Calu3 (cell line): ENCODE measurements at regions not wholly inside any gene's neighbourhood (a gene's known extent, or its start where the extent isn't known, plus 50 kb on each side); places are given as distances from the start of the nearest gene placed in this dataset.

ENCODE experiments used
- BruUV-seq: library from RNA; stranded (reverse); fragments of 400-500 nt; replicated peaks from 2 replicates; lab custom pipeline; 2021; lab: Mats Ljungman, UMichigan
- CTCF ChIA-PET: fragments of 300-600 bp; sonication (Branson Sonifier 250); formaldehyde crosslinking; loops from one replicate; lab custom pipeline; 2022; ENCODE audit warnings: antibody characterized with exemption; lab: Charles Lee
- DNase-seq: peaks from one replicate; pipeline ENCODE4 v3.0.0; 2022
- H3K27ac Mint-ChIP-seq: one replicate; pipeline ENCODE4 v1.8.0; 2022; ENCODE audit warnings: mixed read lengths; ENCODE audit not compliant: unreplicated experiment
- H3K27me3 Mint-ChIP-seq: one replicate; pipeline ENCODE4 v1.8.0; 2022; ENCODE audit warnings: mixed read lengths; ENCODE audit not compliant: unreplicated experiment
- H3K36me3 Mint-ChIP-seq: one replicate; pipeline ENCODE4 v1.8.0; 2022; ENCODE audit warnings: mild to moderate bottlenecking, moderate library complexity, mixed read lengths; ENCODE audit not compliant: insufficient read depth, unreplicated experiment
- H3K4me1 Mint-ChIP-seq: one replicate; pipeline ENCODE4 v1.8.0; 2022; ENCODE audit warnings: mild to moderate bottlenecking, low read depth, mixed read lengths; ENCODE audit not compliant: unreplicated experiment
- H3K4me3 Mint-ChIP-seq: one replicate; pipeline ENCODE4 v1.8.0; 2022; ENCODE audit warnings: mild to moderate bottlenecking, low read depth, moderate library complexity, mixed read lengths; ENCODE audit not compliant: unreplicated experiment
- H3K9me3 Mint-ChIP-seq: one replicate; pipeline ENCODE4 v1.8.0; 2022; ENCODE audit warnings: low read depth, mixed read lengths; ENCODE audit not compliant: unreplicated experiment
- intact Hi-C: fragments of 100-400 bp; cut with micrococcal nuclease; formaldehyde crosslinking; loops from one replicate; pipeline ENCODE4 v1.10.0; 2022; ENCODE audit not compliant: unreplicated experiment
- TF ChIP-seq, protein P1 (sequence below): fragments of 200-600 bp; IDR thresholded peaks from one replicate; pipeline ENCODE4 v1.8.0; 2022; ENCODE audit warnings: antibody characterized with exemption; ENCODE audit not compliant: unreplicated experiment

DNA sequence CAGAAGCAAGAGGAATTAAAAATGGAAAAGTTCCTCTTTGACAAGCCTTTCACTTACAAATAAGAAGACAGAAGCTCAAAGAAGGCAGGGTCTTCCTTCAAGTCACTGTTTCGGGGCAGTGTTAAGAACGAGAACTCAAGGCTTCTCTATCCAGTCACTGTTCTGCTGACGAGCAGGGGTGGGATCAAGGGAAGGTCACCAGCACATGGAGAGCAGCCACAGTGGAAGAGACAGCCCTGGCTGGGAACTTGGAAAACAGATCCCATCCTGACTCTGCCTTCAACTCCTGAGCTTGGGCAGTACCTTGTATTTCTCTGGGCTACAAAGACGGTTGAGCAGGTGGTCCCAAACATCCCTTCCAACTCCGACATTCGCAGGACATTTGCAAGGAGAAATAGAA lies 111.5 kb upstream of the LPP start:
- no peak overlapping the region for H3K4me3 Mint-ChIP-seq
- DNase-seq = no peak
- CTCF ChIA-PET = interaction anchor here (1.3 kb wide), 1 partner anchor 302 kb away, joined by 3 read pairs; no protein-coding TSS in a partner anchor
- no peaks in the 10 kb centered on the region for H3K9me3 Mint-ChIP-seq
- no peak overlapping the region for H3K27ac Mint-ChIP-seq
- TF ChIP-seq, protein P1, sequence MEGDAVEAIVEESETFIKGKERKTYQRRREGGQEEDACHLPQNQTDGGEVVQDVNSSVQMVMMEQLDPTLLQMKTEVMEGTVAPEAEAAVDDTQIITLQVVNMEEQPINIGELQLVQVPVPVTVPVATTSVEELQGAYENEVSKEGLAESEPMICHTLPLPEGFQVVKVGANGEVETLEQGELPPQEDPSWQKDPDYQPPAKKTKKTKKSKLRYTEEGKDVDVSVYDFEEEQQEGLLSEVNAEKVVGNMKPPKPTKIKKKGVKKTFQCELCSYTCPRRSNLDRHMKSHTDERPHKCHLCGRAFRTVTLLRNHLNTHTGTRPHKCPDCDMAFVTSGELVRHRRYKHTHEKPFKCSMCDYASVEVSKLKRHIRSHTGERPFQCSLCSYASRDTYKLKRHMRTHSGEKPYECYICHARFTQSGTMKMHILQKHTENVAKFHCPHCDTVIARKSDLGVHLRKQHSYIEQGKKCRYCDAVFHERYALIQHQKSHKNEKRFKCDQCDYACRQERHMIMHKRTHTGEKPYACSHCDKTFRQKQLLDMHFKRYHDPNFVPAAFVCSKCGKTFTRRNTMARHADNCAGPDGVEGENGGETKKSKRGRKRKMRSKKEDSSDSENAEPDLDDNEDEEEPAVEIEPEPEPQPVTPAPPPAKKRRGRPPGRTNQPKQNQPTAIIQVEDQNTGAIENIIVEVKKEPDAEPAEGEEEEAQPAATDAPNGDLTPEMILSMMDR = no peak
- H3K4me1 Mint-ChIP-seq = peaks cover 9% of the 10 kb centered on the region
- intact Hi-C loops = no loop called here
- peaks cover 19% of the 10 kb centered on the region for H3K27me3 Mint-ChIP-seq
- BruUV-seq = no TSS peak
- H3K36me3 Mint-ChIP-seq = no peaks in the 10 kb centered on the region

DNA sequence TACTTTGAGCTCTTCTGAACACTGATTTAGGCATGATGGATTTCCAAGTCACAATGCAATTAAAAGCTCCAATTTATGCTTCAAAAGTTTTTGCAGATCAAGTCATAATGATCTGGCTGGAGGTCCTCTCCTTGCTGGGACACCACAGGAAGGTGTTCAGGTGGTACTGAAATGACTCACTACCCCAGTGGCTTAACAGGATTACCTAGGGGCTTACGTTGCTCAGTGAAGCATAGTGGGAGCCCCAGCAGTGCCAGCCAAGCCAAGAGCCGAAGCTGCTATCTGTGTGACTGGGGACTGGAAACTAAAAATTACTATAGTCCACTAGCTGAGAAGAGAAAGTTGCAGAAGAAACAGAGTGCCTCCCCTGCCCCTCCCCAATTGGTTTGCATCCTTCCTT lies 110.1 kb upstream of the LPP start:
- no peaks in the 10 kb centered on the region for H3K4me1 Mint-ChIP-seq
- intact Hi-C loops = no loop called here
- no peaks in the 10 kb centered on the region for H3K36me3 Mint-ChIP-seq
- TF ChIP-seq, protein P1 = no peak
- CTCF ChIA-PET = interaction anchor here (0.7 kb wide), 1 partner anchor 89 kb away, joined by 3 read pairs; no protein-coding TSS in a partner anchor
- H3K27ac Mint-ChIP-seq = no peak overlapping the region
- no peaks in the 10 kb centered on the region for H3K9me3 Mint-ChIP-seq
- no peak overlapping the region for H3K4me3 Mint-ChIP-seq
- peaks cover 31% of the 10 kb centered on the region for H3K27me3 Mint-ChIP-seq
- DNase-seq = no peak
- BruUV-seq = no TSS peak

DNA sequence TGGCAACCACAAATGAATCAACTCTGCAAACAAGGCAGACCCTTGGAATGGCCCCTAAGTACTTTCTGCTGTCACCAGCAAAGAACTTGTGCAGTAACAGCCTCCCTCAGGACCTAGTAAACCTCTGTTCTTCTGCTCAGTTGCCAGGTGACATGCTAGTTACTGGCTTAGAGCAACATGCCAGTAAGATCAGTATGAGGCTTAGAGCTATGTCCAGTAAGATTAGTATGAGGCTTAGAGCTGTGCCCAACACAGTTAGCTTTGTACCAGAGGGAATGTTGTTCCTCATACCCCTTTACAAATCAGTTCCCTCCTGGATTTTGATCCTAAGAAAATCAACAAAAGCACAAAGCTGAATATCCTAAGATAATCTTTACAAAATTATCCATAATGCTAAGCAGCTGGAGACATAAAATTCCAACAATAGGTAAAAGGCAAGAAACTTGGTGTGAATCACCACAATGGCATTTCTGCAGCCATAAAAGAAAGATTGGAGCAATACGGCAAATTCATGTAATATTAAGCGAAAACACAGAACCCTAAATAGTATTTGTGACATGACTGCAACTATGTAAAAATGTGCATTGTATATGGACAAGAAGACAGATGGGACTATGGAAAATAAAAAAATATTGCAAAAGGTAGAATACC lies 107.3 kb upstream of the LPP start:
- no peak for DNase-seq
- TF ChIP-seq, protein P1 = no peak
- peaks cover 31% of the 10 kb centered on the region for H3K27me3 Mint-ChIP-seq
- intact Hi-C loops = no loop called here
- H3K36me3 Mint-ChIP-seq = no peaks in the 10 kb centered on the region
- no peak overlapping the region for H3K27ac Mint-ChIP-seq
- H3K4me1 Mint-ChIP-seq = no peaks in the 10 kb centered on the region
- H3K4me3 Mint-ChIP-seq = no peak overlapping the region
- no peaks in the 10 kb centered on the region for H3K9me3 Mint-ChIP-seq
- CTCF ChIA-PET = interaction anchor here (1.5 kb wide), 1 partner anchor 252 kb away, joined by 3 read pairs; no protein-coding TSS in a partner anchor
- no TSS peak for BruUV-seq

DNA sequence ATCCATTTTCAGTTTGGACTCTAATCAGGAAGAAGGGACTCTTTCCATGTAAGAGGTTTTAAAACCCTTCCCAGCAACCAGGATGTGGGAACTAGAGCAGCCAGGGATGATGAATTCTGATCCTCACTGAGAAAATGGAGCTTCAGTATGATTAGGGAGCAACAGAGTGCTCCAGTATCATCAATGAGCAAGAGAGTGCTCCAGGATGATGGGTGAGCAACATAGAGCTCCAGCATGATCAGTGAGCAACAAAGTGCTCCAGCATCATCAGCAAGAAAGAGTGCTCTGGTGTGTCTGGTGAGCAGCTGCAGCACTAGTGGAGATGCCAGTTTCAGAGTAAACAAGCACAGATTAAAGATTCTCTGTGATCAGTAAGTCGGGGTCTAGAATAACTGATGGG lies 106.4 kb upstream of the LPP start:
- Mint-ChIP-seq H3K9me3 (no peaks in the 10 kb centered on the region), H3K4me3 (no peak overlapping the region), H3K27ac (no peak overlapping the region), H3K27me3 (peaks cover 31% of the 10 kb centered on the region), H3K36me3 (no peaks in the 10 kb centered on the region), H3K4me1 (no peaks in the 10 kb centered on the region)
- TF ChIP-seq, protein P1 = no peak
- no peak for DNase-seq
- CTCF ChIA-PET = interaction anchor here (1.5 kb wide), 1 partner anchor 251 kb away, joined by 3 read pairs; no protein-coding TSS in a partner anchor
- no TSS peak for BruUV-seq
- intact Hi-C loops = no loop called here
